ENCODE measurements at regions not wholly inside any gene's neighbourhood (a gene's known extent, or its start where the extent isn't known, plus 50 kb on each side); places are given as distances from the start of the nearest gene placed in this dataset.

GRCh38 chr1:69157046-69157756 lies 410.5 kb upstream of the LRRC7 start:
- no peak for DNase-seq (ENCODE audit: low spot score)

GRCh38 chr1:69163241-69163640 lies 404.5 kb upstream of the LRRC7 start:
- no peak for DNase-seq (ENCODE audit: low spot score)

GRCh38 chr1:69163779-69164178 lies 403.9 kb upstream of the LRRC7 start:
- DNase-seq (ENCODE audit: low spot score), result no peak

- no peak for DNase-seq (ENCODE audit: low spot score)
Measured at GRCh38 chr1:69167876-69168275, 399.8 kb upstream of the LRRC7 start.

- DNase-seq (ENCODE audit: low spot score), result no peak
Measured at GRCh38 chr1:69171248-69171647, 396.5 kb upstream of the LRRC7 start.

- peak; percentile 22 for DNase-seq (ENCODE audit: low spot score)
Measured at GRCh38 chr1:69172003-69173000, 395.4 kb upstream of the LRRC7 start.

GRCh38 chr1:69175053-69175452 lies 392.7 kb upstream of the LRRC7 start:
- peak; percentile 15 for DNase-seq (ENCODE audit: low spot score)

GRCh38 chr1:69180358-69180757 lies 387.4 kb upstream of the LRRC7 start:
- no peak for DNase-seq (ENCODE audit: low spot score)

GRCh38 chr1:69185378-69185777 lies 382.3 kb upstream of the LRRC7 start:
- no peak for DNase-seq (ENCODE audit: low spot score)

- no peak for DNase-seq (ENCODE audit: low spot score)
Measured at GRCh38 chr1:69191335-69191734, 376.4 kb upstream of the LRRC7 start.

GRCh38 chr1:69195136-69195535 lies 372.6 kb upstream of the LRRC7 start:
- DNase-seq (ENCODE audit: low spot score), result no peak

GRCh38 chr1:69196071-69196470 lies 371.7 kb upstream of the LRRC7 start:
- DNase-seq (ENCODE audit: low spot score), result no peak

- DNase-seq (ENCODE audit: low spot score), result no peak
Measured at GRCh38 chr1:69197816-69198215, 369.9 kb upstream of the LRRC7 start.

- DNase-seq (ENCODE audit: low spot score), result no peak
Measured at GRCh38 chr1:69201716-69202115, 366.0 kb upstream of the LRRC7 start.

- no peak for DNase-seq (ENCODE audit: low spot score)
Measured at GRCh38 chr1:69203166-69203565, 364.6 kb upstream of the LRRC7 start.

GRCh38 chr1:69213644-69214043 lies 354.1 kb upstream of the LRRC7 start:
- no peak for DNase-seq (ENCODE audit: low spot score)

GRCh38 chr1:69215883-69216282 lies 351.8 kb upstream of the LRRC7 start:
- no peak for DNase-seq (ENCODE audit: low spot score)

- DNase-seq (ENCODE audit: low spot score), result no peak
Measured at GRCh38 chr1:69220672-69221071, 347.1 kb upstream of the LRRC7 start.

- no peak for DNase-seq (ENCODE audit: low spot score)
Measured at GRCh38 chr1:69221524-69221923, 346.2 kb upstream of the LRRC7 start.

GRCh38 chr1:69223156-69223555 lies 344.6 kb upstream of the LRRC7 start:
- DNase-seq (ENCODE audit: low spot score), result no peak

GRCh38 chr1:69228501-69228900 lies 339.2 kb upstream of the LRRC7 start:
- DNase-seq (ENCODE audit: low spot score), result no peak

GRCh38 chr1:69230208-69230607 lies 337.5 kb upstream of the LRRC7 start:
- peak; percentile 30 for DNase-seq (ENCODE audit: low spot score)

GRCh38 chr1:69233463-69233862 lies 334.3 kb upstream of the LRRC7 start:
- no peak for DNase-seq (ENCODE audit: low spot score)

Data from kidney tubule cell (primary cell).